ENCODE measurements at regions not wholly inside any gene's neighbourhood (a gene's known extent, or its start where the extent isn't known, plus 50 kb on each side); places are given as distances from the start of the nearest gene placed in this dataset.

GRCh38 chr12:107992029-107992428, 137.1 kb upstream of the WSCD2 start:
- no peak overlapping the region for H3K4me2 ChIP-seq (ENCODE audit: control insufficient read depth, extremely low read depth, insufficient read depth, low read depth, low read length)
- dilution Hi-C loops (cut with MboI; ENCODE audit: extremely low pct_ligation_motif_present, low sequenced_read_pairs) = no loop called here

GRCh38 chr12:107992870-107993451, 136.1 kb upstream of the WSCD2 start:
- DNase-seq (ENCODE audit: low read depth, low spot score) (peak; percentile 9), FAIRE-seq (no peak)
- dilution Hi-C loops (cut with MboI; ENCODE audit: extremely low pct_ligation_motif_present, low sequenced_read_pairs) = no loop called here
- no peaks in the 10 kb centered on the region for H4K20me1 ChIP-seq (ENCODE audit: control insufficient read depth, extremely low read depth, insufficient read depth, low read length)
- no peaks in the 10 kb centered on the region for H3K27me3 ChIP-seq (ENCODE audit: control insufficient read depth, extremely low read depth, insufficient read depth, low read length)
- no peak overlapping the region for H2AFZ ChIP-seq (ENCODE audit: control insufficient read depth, low read length)
- H3K4me2 ChIP-seq (ENCODE audit: control insufficient read depth, extremely low read depth, insufficient read depth, low read depth, low read length) = no peak overlapping the region
- H3K9ac ChIP-seq (ENCODE audit: control insufficient read depth, extremely low read depth, insufficient read depth, low read length) = no peak overlapping the region
- no peaks in the 10 kb centered on the region for H3K9me1 ChIP-seq (ENCODE audit: control insufficient read depth, extremely low read depth, insufficient read depth, low read length)
- no peaks in the 10 kb centered on the region for H3K79me2 ChIP-seq (ENCODE audit: control insufficient read depth, insufficient read depth, low read length)
- no peak overlapping the region for H3K4me3 ChIP-seq (ENCODE audit: control insufficient read depth in 2 of 3, extremely low read depth in 1 of 3, insufficient read depth in 2 of 3, low read depth in 1 of 3, low read length in 3 of 3)
- no peaks in the 10 kb centered on the region for H3K36me3 ChIP-seq (ENCODE audit: control insufficient read depth in 2 of 2, extremely low read depth in 1 of 2, insufficient read depth in 2 of 2, low read length in 2 of 2)
- H3K27ac ChIP-seq (ENCODE audit: control insufficient read depth, insufficient read depth, low read length) = no peak overlapping the region
- no peaks in the 10 kb centered on the region for H3K4me1 ChIP-seq (ENCODE audit: control insufficient read depth, extremely low read depth, insufficient read depth, low read length)
- peak; percentile 58 to 78 (median 68) for TF ChIP-seq CTCF (optimal IDR thresholded peaks at IDR 0.05 in 1 of 3, IDR thresholded peaks at IDR 0.05 in 1 of 3, conservative IDR thresholded peaks at IDR 0.05 in 1 of 3; ENCODE audit: extremely low read depth in 1 of 3, insufficient read depth in 2 of 3, low read length in 3 of 3)
- TF ChIP-seq EZH2 (IDR thresholded peaks at IDR 0.05; ENCODE audit: low read length) = no peak
- H3K9me3 ChIP-seq (ENCODE audit: control insufficient read depth, low read depth, low read length) = no peaks in the 10 kb centered on the region

More at GRCh38 chr12:107992029-107992428, 137.1 kb upstream of the WSCD2 start:
- Histone ChIP-seq H4K20me1 (ENCODE audit: control insufficient read depth, extremely low read depth, insufficient read depth, low read length) (no peaks in the 10 kb centered on the region), H3K27me3 (ENCODE audit: control insufficient read depth, extremely low read depth, insufficient read depth, low read length) (no peaks in the 10 kb centered on the region), H3K36me3 (ENCODE audit: control insufficient read depth in 2 of 2, extremely low read depth in 1 of 2, insufficient read depth in 2 of 2, low read length in 2 of 2) (no peaks in the 10 kb centered on the region), H3K27ac (ENCODE audit: control insufficient read depth, insufficient read depth, low read length) (no peak overlapping the region), H3K9me1 (ENCODE audit: control insufficient read depth, extremely low read depth, insufficient read depth, low read length) (no peaks in the 10 kb centered on the region), H3K9ac (ENCODE audit: control insufficient read depth, extremely low read depth, insufficient read depth, low read length) (no peak overlapping the region), H3K9me3 (ENCODE audit: control insufficient read depth, low read depth, low read length) (no peaks in the 10 kb centered on the region), H3K4me3 (ENCODE audit: control insufficient read depth in 2 of 3, extremely low read depth in 1 of 3, insufficient read depth in 2 of 3, low read depth in 1 of 3, low read length in 3 of 3) (no peak overlapping the region), H3K79me2 (ENCODE audit: control insufficient read depth, insufficient read depth, low read length) (no peaks in the 10 kb centered on the region), H2AFZ (ENCODE audit: control insufficient read depth, low read length) (no peak overlapping the region), H3K4me1 (ENCODE audit: control insufficient read depth, extremely low read depth, insufficient read depth, low read length) (no peaks in the 10 kb centered on the region)
- FAIRE-seq = no peak
- DNase-seq (ENCODE audit: low read depth, low spot score) = no peak
- no peak for TF ChIP-seq EZH2 (IDR thresholded peaks at IDR 0.05; ENCODE audit: low read length)
- TF ChIP-seq CTCF (optimal IDR thresholded peaks at IDR 0.05 in 1 of 3, IDR thresholded peaks at IDR 0.05 in 1 of 3, conservative IDR thresholded peaks at IDR 0.05 in 1 of 3; ENCODE audit: extremely low read depth in 1 of 3, insufficient read depth in 2 of 3, low read length in 3 of 3) = no peak
